GM12891 (cell line): ENCODE measurements at regions not wholly inside any gene's neighbourhood (a gene's known extent, or its start where the extent isn't known, plus 50 kb on each side); places are given as distances from the start of the nearest gene placed in this dataset.

ENCODE experiments used
- PAX5 ChIP-seq: IDR thresholded peaks from 2 replicates; pipeline ENCODE4 v1.6.1; 2011; ENCODE audit warnings: low read length, moderate library complexity, mild to moderate bottlenecking; ENCODE audit not compliant: insufficient read depth, severe bottlenecking
- POLR2A ChIP-seq: IDR thresholded peaks from 2 replicates; pipeline ENCODE4 v1.6.1; 2011; ENCODE audit warnings: low read depth, low read length, control low read depth
- POLR2AphosphoS5 ChIP-seq: IDR thresholded peaks from 2 replicates; pipeline ENCODE4 v1.6.1; 2011; ENCODE audit warnings: low read depth, low read length, control low read depth
- POU2F2 ChIP-seq: IDR thresholded peaks from 2 replicates; pipeline ENCODE4 v1.6.1; 2011; ENCODE audit warnings: low read depth, mild to moderate bottlenecking, control low read depth, low read length, moderate library complexity
- SPI1 ChIP-seq: IDR thresholded peaks from 2 replicates; pipeline ENCODE4 v1.6.1; 2011; ENCODE audit warnings: low read depth, low read length, control low read depth
- TAF1 ChIP-seq: IDR thresholded peaks from 2 replicates; pipeline ENCODE4 v1.6.1; 2011; ENCODE audit warnings: low read depth, low read length, control low read depth

DNA sequence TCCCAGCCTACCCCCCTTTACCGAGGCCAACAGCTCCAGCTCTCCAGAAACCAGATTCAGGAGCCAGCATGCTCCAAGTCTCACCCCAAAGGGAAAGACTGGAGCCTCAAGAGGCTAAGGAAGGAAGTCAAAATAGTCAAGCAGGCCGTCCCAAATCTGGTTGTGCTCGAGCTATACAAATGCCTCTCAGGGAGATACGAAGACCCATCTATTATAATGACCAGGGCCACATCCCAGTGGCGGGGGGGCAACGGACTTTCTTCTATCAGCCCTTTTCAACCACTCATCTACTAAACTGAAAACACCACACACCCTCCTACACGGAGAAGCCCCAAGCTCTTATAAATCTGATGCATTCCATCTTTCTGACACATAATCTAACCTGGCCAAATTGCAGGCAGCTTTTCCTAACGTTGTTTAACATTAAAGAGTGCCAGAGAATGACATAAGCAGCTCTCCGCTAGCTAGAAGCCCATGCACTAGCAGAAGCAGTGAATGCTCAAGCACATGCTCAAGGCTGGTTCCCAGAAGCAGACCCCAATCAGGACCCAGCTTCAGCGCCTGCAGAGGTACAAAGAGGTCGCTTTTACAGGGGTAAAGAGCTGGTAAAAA is 104.6 kb upstream of the ZNF98 start:
- TF ChIP-seq POLR2A (no peak), POLR2AphosphoS5 (no peak), SPI1 (no peak), TAF1 (no peak), PAX5 (no peak), POU2F2 (no peak)
